Right lobe of liver (tissue), 6 donors: ENCODE measurements at regions not wholly inside any gene's neighbourhood (a gene's known extent, or its start where the extent isn't known, plus 50 kb on each side); places are given as distances from the start of the nearest gene placed in this dataset.

ENCODE experiments used
- ATAC-seq, 4 donors: fragments of 200-7000 bp; cut with Tn5 transposase; one replicate each; pipeline ENCODE4 v1.9.1; 2020; ENCODE audit warnings: mild to moderate bottlenecking in 4 of 4, moderate library complexity in 4 of 4
- DNase-seq, 3 donors: peaks; one replicate each; pipeline ENCODE4 v3.0.0-alpha.2; 2020
- H3K27ac ChIP-seq, 3 donors: fragments of 200-600 bp; one replicate each; pipeline ENCODE4 v1.8.0; 2022
- H3K27me3 ChIP-seq, 2 donors: fragments of 200-600 bp; one replicate each; pipeline ENCODE4 v1.8.0; 2022
- H3K36me3 ChIP-seq, 4 donors: fragments of 200-600 bp; sonication (generic) in 1 of 4; one replicate each; pipeline versions ENCODE4 v1.5.1 to v1.8.0; 2017 to 2022; ENCODE audit warnings: control low read depth in 1 of 4
- H3K4me1 ChIP-seq, 4 donors: fragments of 200-600 bp; sonication (generic) in 1 of 4; one replicate each; pipeline versions ENCODE4 v1.5.1 to v1.8.0; 2017 to 2022; ENCODE audit warnings: control low read depth in 1 of 4
- H3K4me3 ChIP-seq, 3 donors: fragments of 200-600 bp; one replicate each; pipeline ENCODE4 v1.8.0; 2022
- H3K9me3 ChIP-seq, 4 donors: fragments of 200-600 bp; sonication (generic) in 1 of 4; one replicate each; pipeline versions ENCODE4 v1.5.1 to v1.8.0; 2017 to 2022; ENCODE audit warnings: control low read depth in 1 of 4
- POLR2A ChIP-seq: fragments of 450-650 bp; IDR thresholded peaks from one replicate; pipeline ENCODE4 v1.6.1; 2017; ENCODE audit warnings: antibody characterized with exemption, mild to moderate bottlenecking
- WGBS: methylation state at CpG from one replicate; pipeline ENCODE4 v1.1.6; 2018; ENCODE audit warnings: low coverage, low lambda C conversion rate; ENCODE audit not compliant: insufficient coverage; ENCODE audit errors: missing lambda C conversion rate; 5-methylcytosine and 5-hydroxymethylcytosine counted together
- intact Hi-C, 2 donors: fragments of 100-400 bp; cut with DNase I; formaldehyde crosslinking; loops; one replicate each; pipeline versions ENCODE4 v1.11.2 to v1.14.1; 2022
- TF ChIP-seq, protein P1 (sequence below), 4 donors: fragments of 200-600 bp in 3 of 4; fragments of 450-650 bp in 1 of 4; IDR thresholded peaks; one replicate each; pipeline versions ENCODE4 v1.5.1 to v1.8.0; 2016 to 2022; ENCODE audit warnings: antibody characterized with exemption in 4 of 4, mild to moderate bottlenecking in 2 of 4
- donor health status: DM: no; HTN: yes; CAD: no.
- donor health status: DM: no; HTN: no; CAD: no.
- donor health status: DM: no; HTN: no; CAD: no.
- donor health status: DM: no; HTN: yes; CAD: no.
- donor health status: DM: no; HTN: yes; CAD: no.

- ATAC-seq (no peak), DNase-seq (no peak)
- H3K27me3 ChIP-seq: no peaks in the 10 kb centered on the region
- no peaks in the 10 kb centered on the region for H3K36me3 ChIP-seq
- intact Hi-C loops: no loop called here
- TF ChIP-seq, protein P1, sequence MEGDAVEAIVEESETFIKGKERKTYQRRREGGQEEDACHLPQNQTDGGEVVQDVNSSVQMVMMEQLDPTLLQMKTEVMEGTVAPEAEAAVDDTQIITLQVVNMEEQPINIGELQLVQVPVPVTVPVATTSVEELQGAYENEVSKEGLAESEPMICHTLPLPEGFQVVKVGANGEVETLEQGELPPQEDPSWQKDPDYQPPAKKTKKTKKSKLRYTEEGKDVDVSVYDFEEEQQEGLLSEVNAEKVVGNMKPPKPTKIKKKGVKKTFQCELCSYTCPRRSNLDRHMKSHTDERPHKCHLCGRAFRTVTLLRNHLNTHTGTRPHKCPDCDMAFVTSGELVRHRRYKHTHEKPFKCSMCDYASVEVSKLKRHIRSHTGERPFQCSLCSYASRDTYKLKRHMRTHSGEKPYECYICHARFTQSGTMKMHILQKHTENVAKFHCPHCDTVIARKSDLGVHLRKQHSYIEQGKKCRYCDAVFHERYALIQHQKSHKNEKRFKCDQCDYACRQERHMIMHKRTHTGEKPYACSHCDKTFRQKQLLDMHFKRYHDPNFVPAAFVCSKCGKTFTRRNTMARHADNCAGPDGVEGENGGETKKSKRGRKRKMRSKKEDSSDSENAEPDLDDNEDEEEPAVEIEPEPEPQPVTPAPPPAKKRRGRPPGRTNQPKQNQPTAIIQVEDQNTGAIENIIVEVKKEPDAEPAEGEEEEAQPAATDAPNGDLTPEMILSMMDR (IDR thresholded peaks at IDR 0.05): no peak
- no peak for TF ChIP-seq POLR2A
- H3K4me3 ChIP-seq: no peak overlapping the region
- 7% methylated on average over 1 of the region's 1 CpG for WGBS
- no peak overlapping the region for H3K27ac ChIP-seq
- no peaks in the 10 kb centered on the region for H3K9me3 ChIP-seq
- no peaks in the 10 kb centered on the region for H3K4me1 ChIP-seq
These were observed 710.7 kb upstream of the PTPRD start for GRCh38 chr9:11323457-11323856.

- no peak for TF ChIP-seq POLR2A
- TF ChIP-seq, protein P1 (IDR thresholded peaks at IDR 0.05): no peak
- intact Hi-C loops: no loop called here
- no peaks in the 10 kb centered on the region for H3K36me3 ChIP-seq
- H3K4me3 ChIP-seq: no peak overlapping the region
- ATAC-seq (no peak), DNase-seq (no peak)
- no peaks in the 10 kb centered on the region for H3K4me1 ChIP-seq
- no peaks in the 10 kb centered on the region for H3K27me3 ChIP-seq
- H3K9me3 ChIP-seq: no peaks in the 10 kb centered on the region
- no peak overlapping the region for H3K27ac ChIP-seq
These were observed 713.4 kb upstream of the PTPRD start for GRCh38 chr9:11326231-11326630.

DNA sequence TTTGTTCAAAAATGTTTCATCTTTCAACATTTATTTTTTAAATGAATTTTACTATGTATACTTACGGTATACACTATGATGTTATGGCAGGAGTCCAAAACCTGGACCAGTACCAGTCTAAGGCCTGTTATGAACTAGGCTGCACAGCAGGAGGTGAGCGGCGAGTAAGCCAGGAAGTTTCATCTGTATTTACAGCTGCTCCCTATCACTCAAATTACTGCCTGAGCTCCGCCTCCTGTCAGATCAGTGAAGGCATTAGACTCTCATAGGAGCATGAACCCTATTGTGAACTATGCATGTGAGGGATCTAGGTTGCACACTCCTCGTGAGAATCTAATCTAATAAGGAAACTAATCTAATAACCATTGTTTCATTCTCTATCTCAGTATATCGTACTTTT, 715.5 kb upstream of the PTPRD start:
- H3K36me3 ChIP-seq: no peaks in the 10 kb centered on the region
- no peak overlapping the region for H3K27ac ChIP-seq
- no peak overlapping the region for H3K4me3 ChIP-seq
- no peak for DNase-seq
- no peak for ATAC-seq
- intact Hi-C loops: no loop called here
- H3K4me1 ChIP-seq: no peaks in the 10 kb centered on the region
- no peaks in the 10 kb centered on the region for H3K9me3 ChIP-seq
- H3K27me3 ChIP-seq: no peaks in the 10 kb centered on the region
- no peak for TF ChIP-seq POLR2A
- TF ChIP-seq, protein P1 (IDR thresholded peaks at IDR 0.05): no peak
- 60% methylated on average over 6 of the region's 6 CpGs for WGBS

DNA sequence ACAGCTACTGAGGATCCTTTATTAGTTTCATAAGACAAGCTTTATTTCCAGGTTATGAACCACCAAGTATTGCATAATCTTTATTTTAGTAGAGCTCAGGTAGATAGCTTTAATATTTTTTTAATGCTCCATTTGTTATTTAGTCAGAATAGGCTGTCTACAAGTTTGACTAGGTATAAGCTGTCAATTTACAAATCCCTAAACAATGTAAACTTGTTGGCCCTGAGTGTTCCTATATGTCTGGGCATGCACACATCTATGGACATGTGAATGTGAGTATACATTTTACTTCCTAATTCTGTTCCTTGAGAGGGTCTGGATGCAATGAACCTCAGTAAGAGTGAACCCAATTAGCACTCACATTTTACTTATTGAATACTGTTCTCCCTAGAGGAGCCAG, 722.2 kb upstream of the PTPRD start:
- no peaks in the 10 kb centered on the region for H3K27me3 ChIP-seq
- H3K9me3 ChIP-seq: no peaks in the 10 kb centered on the region
- TF ChIP-seq, protein P1 (IDR thresholded peaks at IDR 0.05): no peak
- no peak for TF ChIP-seq POLR2A
- ATAC-seq (no peak), DNase-seq (no peak)
- intact Hi-C loops: no loop called here
- H3K36me3 ChIP-seq: no peaks in the 10 kb centered on the region
- H3K4me3 ChIP-seq: no peak overlapping the region
- H3K4me1 ChIP-seq: no peaks in the 10 kb centered on the region
- H3K27ac ChIP-seq: no peak overlapping the region

- Histone ChIP-seq H3K4me3 (no peak overlapping the region), H3K9me3 (no peaks in the 10 kb centered on the region), H3K4me1 (no peaks in the 10 kb centered on the region), H3K27me3 (no peaks in the 10 kb centered on the region), H3K36me3 (no peaks in the 10 kb centered on the region), H3K27ac (no peak overlapping the region)
- WGBS: 45% methylated on average over 1 of the region's 1 CpG
- ATAC-seq: no peak
- intact Hi-C loops: no loop called here
- TF ChIP-seq, protein P1 (IDR thresholded peaks at IDR 0.05): no peak
- TF ChIP-seq POLR2A: no peak
- DNase-seq: no peak
These were observed 725.3 kb upstream of the PTPRD start for GRCh38 chr9:11338130-11338529.
